ENCODE measurements at regions not wholly inside any gene's neighbourhood (a gene's known extent, or its start where the extent isn't known, plus 50 kb on each side); places are given as distances from the start of the nearest gene placed in this dataset.
"Not testable (repeated sequence)": the region's sequence is repeated elsewhere in the genome, so short reads cannot be mapped to it uniquely, and the experiment has no call there.

- not testable (repeated sequence) for TF ChIP-seq CTCF (optimal IDR thresholded peaks at IDR 0.05 in 1 of 3, IDR thresholded peaks at IDR 0.05 in 1 of 3, conservative IDR thresholded peaks at IDR 0.05 in 1 of 3; ENCODE audit: extremely low read depth in 1 of 3, insufficient read depth in 2 of 3, low read length in 3 of 3); EZH2 (IDR thresholded peaks at IDR 0.05; ENCODE audit: low read length)
Observed at GRCh38 chr14:21819891-21820290, 146.3 kb upstream of the OR4E1 start.
